GM18502 (cell line): ENCODE measurements at regions not wholly inside any gene's neighbourhood (a gene's known extent, or its start where the extent isn't known, plus 50 kb on each side); places are given as distances from the start of the nearest gene placed in this dataset.

Experiments
- ATAC-seq: cut with Tn5 transposase; IDR thresholded peaks from one replicate; pipeline ENCODE4 v1.9.1; 2021; ENCODE audit warnings: mild to moderate bottlenecking; ENCODE audit not compliant: unreplicated experiment, poor library complexity

GRCh38 chr7:117971556-117972244 is 98.5 kb upstream of the CTTNBP2 start:
- no peak for ATAC-seq

- ATAC-seq: no peak
Observed at GRCh38 chr7:117972606-117973005, 99.4 kb upstream of the CTTNBP2 start.

DNA sequence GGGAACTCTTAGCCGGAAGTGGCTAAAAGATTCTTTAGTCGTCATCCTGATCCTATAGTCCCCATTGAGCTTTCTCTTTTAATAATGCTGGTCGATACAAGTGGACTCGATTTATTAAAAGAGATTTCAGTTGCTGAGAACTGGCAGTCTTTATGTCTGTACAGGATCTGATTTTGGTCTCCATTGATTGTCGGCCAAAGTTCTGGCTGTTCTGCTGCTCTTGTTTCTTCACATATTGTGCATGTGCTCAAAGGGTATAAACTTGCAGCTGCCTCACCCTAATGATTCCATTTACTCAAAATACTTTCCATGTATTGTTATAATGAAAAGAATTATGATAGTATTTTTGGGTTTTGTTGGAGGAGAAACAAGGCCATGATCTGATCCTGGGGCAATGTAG is 100.7 kb upstream of the CTTNBP2 start:
- no peak for ATAC-seq

DNA sequence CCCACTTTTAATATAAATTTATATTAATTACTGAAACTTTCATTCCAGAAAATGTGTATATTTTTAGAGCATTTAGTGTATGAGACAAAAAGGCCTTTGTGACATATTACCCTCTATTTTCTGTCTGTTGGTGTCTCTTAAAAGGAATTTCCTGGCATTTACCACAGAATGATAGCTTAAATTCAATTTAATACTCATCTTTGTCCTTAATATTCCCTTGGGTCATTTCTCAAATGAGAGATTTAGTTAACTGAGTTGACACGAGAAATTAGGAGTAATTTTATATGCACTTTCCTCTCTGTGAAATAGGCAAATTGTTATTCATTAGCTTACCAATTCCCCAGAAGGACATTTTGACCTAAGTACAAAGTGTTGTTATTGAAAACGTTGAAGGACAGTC is 101.7 kb upstream of the CTTNBP2 start:
- ATAC-seq: no peak

DNA sequence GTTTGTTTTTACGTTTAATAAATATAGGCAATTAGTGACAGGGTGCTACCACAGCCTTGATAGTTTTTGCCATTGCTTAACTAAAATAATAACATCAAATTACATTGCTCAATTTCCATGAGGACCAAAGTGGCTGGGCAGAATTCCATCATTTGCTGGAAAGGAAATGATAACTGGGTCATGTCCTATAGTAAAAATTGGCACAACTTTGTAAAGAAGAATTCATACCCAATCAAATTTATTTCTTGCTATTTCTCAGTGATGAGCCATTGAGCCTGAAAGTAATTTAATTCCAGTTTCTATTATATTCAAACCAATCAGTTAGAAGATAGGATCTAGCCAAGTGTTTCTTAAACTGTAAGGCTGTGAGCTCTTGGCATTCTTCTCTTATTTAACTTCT is 102.2 kb upstream of the CTTNBP2 start:
- no peak for ATAC-seq

DNA sequence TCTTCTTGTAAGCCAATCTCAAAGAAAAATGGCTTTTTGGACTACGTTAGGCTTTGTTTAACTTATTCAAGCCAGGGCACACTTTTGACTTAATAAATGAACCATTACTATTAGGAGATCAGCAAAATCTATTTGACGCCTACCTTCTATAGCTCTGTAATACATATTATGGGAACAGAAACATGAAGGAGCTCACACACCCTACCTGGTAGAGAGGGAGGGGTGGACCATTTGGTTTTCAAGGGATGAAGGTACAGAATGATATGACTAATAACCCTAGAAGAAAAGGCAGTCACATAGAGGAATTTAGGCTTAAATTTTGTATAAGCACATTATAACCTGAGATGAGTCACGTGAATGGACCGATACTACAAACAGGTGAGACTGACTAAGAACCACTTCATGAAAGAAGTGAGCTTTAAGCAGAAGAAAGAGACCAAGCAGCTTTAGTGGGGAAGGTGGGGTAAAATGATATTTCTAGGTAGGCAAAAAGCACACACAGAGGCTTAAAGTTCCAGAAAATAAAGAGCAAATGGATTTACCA is 106.8 kb upstream of the CTTNBP2 start:
- no peak for ATAC-seq

DNA sequence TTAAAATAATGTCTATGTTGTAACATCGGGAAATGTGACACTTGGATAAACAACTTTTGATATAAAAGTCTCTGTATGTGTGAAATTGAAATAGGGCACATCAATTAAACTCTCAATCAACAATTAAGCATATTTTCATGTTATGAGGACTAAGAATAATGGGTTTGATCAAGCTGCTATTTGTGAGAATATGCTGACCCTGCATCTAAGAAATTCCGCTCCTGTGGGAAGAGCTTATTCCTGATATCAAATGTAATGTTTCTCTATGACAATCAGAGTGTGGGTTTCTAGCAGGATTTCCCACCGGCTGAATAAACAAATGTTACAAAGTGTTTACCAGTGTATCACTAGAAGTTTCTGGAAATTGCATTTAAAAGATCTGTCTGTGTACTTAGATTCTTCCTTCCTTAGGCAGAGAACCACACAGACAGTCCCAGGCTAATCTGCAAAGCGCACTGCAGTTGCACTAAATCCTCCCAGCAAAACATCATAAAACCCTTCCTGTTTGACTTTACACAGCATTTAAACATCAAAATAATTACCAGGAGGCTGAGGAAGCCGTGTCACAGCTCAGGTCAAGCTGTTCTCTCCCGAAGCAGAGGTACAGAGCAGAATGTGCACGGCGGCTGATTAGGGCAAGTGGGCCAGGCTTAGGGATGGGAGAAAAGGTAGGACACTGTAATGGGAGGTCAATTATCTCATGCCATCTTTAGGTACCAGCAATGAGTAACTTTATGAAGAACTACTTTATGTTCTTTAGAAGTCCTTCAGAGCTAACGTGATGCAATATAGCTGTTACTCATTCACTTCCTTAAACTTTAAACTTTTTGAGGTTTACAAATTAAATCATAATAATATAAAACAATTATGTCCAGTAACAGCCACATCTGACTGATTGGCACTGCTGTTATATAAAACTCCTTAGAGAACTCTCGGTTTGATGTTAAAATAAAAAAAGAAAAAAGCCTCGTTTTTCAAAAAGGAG is 109.1 kb upstream of the CTTNBP2 start:
- ATAC-seq: no peak

DNA sequence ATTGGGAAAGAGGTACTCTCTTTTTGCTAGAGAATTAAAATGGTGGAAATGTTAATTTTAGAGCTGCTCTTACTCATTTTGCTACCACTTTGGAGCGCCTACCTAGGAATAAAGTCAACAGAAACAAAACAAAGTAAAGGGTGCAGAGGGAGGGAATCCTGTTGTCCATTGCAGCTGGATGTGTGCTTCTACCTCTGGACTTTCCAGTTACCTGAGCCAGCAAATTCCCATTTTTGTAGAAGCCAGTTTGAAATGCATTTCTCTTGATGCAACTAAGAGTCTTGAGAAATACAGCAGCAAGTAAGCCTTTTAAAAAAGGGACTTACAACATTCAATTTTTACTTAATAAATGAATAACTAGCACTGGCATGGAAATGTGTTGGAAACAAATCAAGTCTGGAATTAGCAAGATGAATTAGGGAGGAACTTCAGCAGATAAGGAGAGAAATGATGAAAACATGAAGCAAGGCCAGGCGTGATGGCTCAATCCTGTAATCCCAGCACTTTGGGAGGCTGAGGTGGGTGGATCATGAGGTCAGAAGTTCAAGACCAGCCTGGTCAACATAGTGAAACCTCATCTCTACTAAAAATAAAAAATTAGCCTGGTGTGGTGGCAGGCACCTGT is 113.5 kb upstream of the CTTNBP2 start:
- no peak for ATAC-seq

GRCh38 chr7:117990834-117991233 is 117.6 kb upstream of the CTTNBP2 start:
- ATAC-seq: no peak

GRCh38 chr7:117992635-117993376 is 119.6 kb upstream of the CTTNBP2 start:
- ATAC-seq: no peak

DNA sequence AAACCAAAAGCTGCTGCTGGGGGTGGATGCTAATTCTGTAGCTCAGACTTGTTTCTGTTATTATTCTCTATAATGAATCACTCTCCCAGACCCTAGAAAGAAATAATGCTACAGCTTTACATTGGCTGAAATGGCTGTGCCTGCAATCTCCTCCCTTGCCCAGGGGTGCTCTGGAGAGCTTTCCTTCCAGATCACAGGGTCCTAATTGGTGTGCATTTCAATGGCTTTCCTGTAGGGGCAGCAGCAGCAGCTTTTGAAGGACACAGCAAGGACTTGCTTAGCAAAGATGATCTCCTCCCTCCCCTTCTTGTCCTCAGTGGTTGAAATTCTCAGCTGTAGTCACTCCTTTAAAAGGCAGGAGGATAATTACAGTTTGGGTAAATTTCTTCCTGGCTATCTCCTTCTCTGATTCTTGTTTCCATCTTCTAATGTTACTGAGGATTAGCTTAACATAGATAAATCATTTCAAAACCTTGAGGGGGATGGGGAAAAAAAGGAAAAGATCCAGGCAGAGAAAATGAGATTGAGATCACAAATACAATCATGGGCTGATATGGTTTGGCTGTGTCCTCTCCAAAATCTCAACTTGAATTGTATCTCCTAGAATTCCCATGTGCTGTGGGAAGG is 120.2 kb upstream of the CTTNBP2 start:
- ATAC-seq: peak; percentile 99

- no peak for ATAC-seq
Observed at GRCh38 chr7:117995850-117996650, 122.8 kb upstream of the CTTNBP2 start.

DNA sequence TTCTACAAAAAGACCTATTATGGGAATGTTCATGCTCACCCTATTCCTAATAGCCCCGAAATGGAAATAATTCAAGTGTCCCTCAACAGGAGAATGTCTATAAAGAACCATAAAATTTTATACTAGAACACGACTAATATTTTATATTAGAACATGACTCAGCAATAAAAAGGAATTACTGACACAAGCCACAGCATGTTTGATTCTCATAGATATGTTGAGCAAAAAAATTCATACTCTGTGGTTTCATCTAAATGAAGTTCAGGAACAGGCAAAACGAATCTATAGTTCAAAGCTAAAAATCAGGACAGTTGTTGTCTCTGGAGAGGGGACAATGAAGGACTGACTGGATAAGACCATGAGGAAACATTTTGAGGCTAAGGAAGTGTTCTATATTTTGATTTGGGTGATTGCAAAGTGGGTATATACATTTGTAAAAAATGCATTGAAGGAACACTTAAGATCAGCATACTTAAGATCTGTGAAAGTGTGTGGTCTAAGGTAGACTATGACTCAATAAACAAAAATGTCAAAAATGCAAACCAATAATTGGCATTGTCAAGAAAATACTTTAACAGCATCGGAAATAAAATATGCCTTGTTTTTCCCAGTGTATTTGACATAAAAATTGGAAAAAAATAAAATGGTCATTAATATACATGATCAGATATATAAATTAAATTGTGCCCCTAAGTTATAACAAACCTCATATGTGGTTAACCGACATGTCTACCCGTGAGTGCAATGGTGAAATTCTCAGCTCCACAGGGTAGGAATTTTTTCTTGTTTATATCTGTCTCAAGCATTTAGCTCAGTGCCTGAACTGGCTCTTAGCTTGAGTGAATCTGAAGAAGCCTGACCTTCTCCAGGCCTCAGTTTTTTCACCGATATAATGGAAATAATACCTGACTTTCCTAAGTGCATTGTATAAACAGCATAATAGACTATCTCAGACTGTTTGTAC is 124.9 kb upstream of the CTTNBP2 start:
- no peak for ATAC-seq

GRCh38 chr7:118000480-118001202 is 127.4 kb upstream of the CTTNBP2 start:
- ATAC-seq: no peak

DNA sequence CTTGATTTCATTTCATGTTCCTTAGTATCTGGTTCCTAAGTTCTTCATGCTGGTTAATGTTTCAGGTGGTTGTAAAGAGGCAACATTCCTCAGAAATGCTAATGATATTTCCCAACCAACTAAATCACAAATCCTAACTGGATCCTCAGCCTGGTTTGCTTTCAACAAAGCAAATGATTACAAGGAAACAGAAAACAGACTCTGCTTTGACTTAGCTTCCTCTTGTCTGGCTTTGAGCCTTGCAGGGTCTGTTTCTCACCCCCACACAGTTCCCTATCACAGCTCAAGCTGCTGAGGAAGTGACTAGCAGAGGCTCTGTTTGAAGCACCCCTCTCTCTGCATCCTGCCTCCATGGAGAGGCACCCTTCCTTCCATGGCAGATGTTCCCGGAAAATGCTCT is 130.2 kb upstream of the CTTNBP2 start:
- ATAC-seq: no peak

- no peak for ATAC-seq
Observed at GRCh38 chr7:118005026-118005425, 131.8 kb upstream of the CTTNBP2 start.

GRCh38 chr7:118006979-118007378 is 133.7 kb upstream of the CTTNBP2 start:
- ATAC-seq: no peak
